ENCODE measurements at regions not wholly inside any gene's neighbourhood (a gene's known extent, or its start where the extent isn't known, plus 50 kb on each side); places are given as distances from the start of the nearest gene placed in this dataset.

DNA sequence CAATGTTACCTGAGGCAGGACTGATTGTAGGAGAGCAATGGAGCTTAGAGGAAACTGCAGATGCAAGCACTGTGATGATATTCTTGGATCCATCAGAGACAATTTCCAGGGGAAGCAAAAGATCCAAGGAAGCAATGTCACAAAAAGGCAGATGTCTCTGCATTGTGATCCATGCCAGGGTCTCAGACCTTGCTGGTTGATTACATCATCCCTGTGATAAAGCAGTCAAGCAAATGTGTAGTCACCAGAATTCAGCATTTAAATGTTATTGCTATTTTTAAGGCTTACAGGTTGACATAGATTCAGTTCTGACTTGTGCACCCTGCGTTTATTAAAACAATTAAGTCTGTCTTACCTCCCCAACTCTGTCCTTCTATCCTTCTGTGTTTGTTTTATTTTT lies 56.8 kb upstream of the CCDC85A start:
- TF ChIP-seq POLR2A (IDR thresholded peaks at IDR 0.05; ENCODE audit: extremely low read depth, insufficient read length) (no peak), MYC (IDR thresholded peaks at IDR 0.05; ENCODE audit: low read depth, low read length) (no peak)
- TF ChIP-seq, protein P1, sequence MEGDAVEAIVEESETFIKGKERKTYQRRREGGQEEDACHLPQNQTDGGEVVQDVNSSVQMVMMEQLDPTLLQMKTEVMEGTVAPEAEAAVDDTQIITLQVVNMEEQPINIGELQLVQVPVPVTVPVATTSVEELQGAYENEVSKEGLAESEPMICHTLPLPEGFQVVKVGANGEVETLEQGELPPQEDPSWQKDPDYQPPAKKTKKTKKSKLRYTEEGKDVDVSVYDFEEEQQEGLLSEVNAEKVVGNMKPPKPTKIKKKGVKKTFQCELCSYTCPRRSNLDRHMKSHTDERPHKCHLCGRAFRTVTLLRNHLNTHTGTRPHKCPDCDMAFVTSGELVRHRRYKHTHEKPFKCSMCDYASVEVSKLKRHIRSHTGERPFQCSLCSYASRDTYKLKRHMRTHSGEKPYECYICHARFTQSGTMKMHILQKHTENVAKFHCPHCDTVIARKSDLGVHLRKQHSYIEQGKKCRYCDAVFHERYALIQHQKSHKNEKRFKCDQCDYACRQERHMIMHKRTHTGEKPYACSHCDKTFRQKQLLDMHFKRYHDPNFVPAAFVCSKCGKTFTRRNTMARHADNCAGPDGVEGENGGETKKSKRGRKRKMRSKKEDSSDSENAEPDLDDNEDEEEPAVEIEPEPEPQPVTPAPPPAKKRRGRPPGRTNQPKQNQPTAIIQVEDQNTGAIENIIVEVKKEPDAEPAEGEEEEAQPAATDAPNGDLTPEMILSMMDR (IDR thresholded peaks at IDR 0.05; ENCODE audit: low read depth, low read length) = no peak
- TF ChIP-seq, protein P2, sequence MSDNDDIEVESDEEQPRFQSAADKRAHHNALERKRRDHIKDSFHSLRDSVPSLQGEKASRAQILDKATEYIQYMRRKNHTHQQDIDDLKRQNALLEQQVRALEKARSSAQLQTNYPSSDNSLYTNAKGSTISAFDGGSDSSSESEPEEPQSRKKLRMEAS (IDR thresholded peaks at IDR 0.05; ENCODE audit: low read depth, low read length) = no peak
